Peyer's patch (tissue), 4 donors: ENCODE measurements at regions not wholly inside any gene's neighbourhood (a gene's known extent, or its start where the extent isn't known, plus 50 kb on each side); places are given as distances from the start of the nearest gene placed in this dataset.

Source experiments
- DNase-seq, 3 donors: peaks; one replicate each; pipeline ENCODE4 v3.0.0-alpha.2; 2017 to 2019
- H3K27ac ChIP-seq, 4 donors: fragments of 200-600 bp; sonication (generic); one replicate each; pipeline ENCODE4 v1.5.1; 2016 to 2019
- H3K27me3 ChIP-seq, 2 donors: fragments of 200-600 bp; sonication (generic); one replicate each; pipeline ENCODE4 v1.5.1; 2019
- H3K36me3 ChIP-seq, 3 donors: fragments of 200-600 bp; sonication (generic); one replicate each; pipeline ENCODE4 v1.5.1; 2016 to 2019
- H3K4me1 ChIP-seq, 4 donors: fragments of 200-600 bp; sonication (generic); one replicate each; pipeline ENCODE4 v1.5.1; 2016 to 2019
- H3K4me3 ChIP-seq, 4 donors: fragments of 200-600 bp; sonication (generic); 1 replicate in 3 of 4; 2 replicates in 1 of 4; pipeline ENCODE4 v1.5.1; 2016 to 2019; ENCODE audit warnings: mild to moderate bottlenecking in 1 of 4
- H3K9me3 ChIP-seq, 4 donors: fragments of 200-600 bp; sonication (generic); one replicate each; pipeline ENCODE4 v1.5.1; 2016 to 2019; ENCODE audit warnings: mild to moderate bottlenecking in 1 of 4
- CTCF ChIP-seq, 6 experiments: fragments of 450-650 bp in 4 of 6; fragments of 200-600 bp in 2 of 6; sonication (generic) in 1 of 6; IDR thresholded peaks; one replicate each; pipeline ENCODE4 v1.5.1; 2017 to 2019; ENCODE audit warnings: antibody characterized with exemption in 6 of 6, mild to moderate bottlenecking in 3 of 6, moderate library complexity in 1 of 6
- POLR2A ChIP-seq, 2 donors: fragments of 450-650 bp; IDR thresholded peaks; one replicate each; pipeline ENCODE4 v1.5.1; 2017; ENCODE audit warnings: antibody characterized with exemption in 2 of 2, mild to moderate bottlenecking in 2 of 2, moderate library complexity in 2 of 2

GRCh38 chr1:4868521-4868920, 214.1 kb downstream of the AJAP1 start:
- Histone ChIP-seq H3K4me1 (no peaks in the 10 kb centered on the region), H3K27me3 (no peaks in the 10 kb centered on the region), H3K36me3 (no peaks in the 10 kb centered on the region), H3K4me3 (no peak overlapping the region), H3K9me3 (no peaks in the 10 kb centered on the region), H3K27ac (no peak overlapping the region)
- TF ChIP-seq CTCF (IDR thresholded peaks at IDR 0.05) = no peak
- no peak for TF ChIP-seq POLR2A (IDR thresholded peaks at IDR 0.05)
- DNase-seq = no peak

- Histone ChIP-seq H3K4me1 (no peaks in the 10 kb centered on the region), H3K4me3 (no peak overlapping the region), H3K36me3 (no peaks in the 10 kb centered on the region), H3K27ac (no peak overlapping the region), H3K27me3 (no peaks in the 10 kb centered on the region), H3K9me3 (no peaks in the 10 kb centered on the region)
- TF ChIP-seq POLR2A (IDR thresholded peaks at IDR 0.05) (no peak), CTCF (IDR thresholded peaks at IDR 0.05) (no peak)
- DNase-seq = no peak
These were observed 202.0 kb downstream of the AJAP1 start for GRCh38 chr1:4856396-4856795.

- no peak for TF ChIP-seq POLR2A (IDR thresholded peaks at IDR 0.05)
- no peak for TF ChIP-seq CTCF (IDR thresholded peaks at IDR 0.05)
- Histone ChIP-seq H3K27me3 (no peaks in the 10 kb centered on the region), H3K4me3 (no peak overlapping the region), H3K27ac (no peak overlapping the region), H3K4me1 (no peaks in the 10 kb centered on the region), H3K9me3 (no peaks in the 10 kb centered on the region), H3K36me3 (no peaks in the 10 kb centered on the region)
- no peak for DNase-seq
These were observed 200.0 kb downstream of the AJAP1 start for GRCh38 chr1:4854367-4854766.

GRCh38 chr1:4853904-4854303, 199.5 kb downstream of the AJAP1 start:
- TF ChIP-seq CTCF (IDR thresholded peaks at IDR 0.05) (no peak), POLR2A (IDR thresholded peaks at IDR 0.05) (no peak)
- H3K27me3 ChIP-seq = no peaks in the 10 kb centered on the region
- no peak overlapping the region for H3K27ac ChIP-seq
- no peaks in the 10 kb centered on the region for H3K9me3 ChIP-seq
- no peaks in the 10 kb centered on the region for H3K4me1 ChIP-seq
- no peaks in the 10 kb centered on the region for H3K36me3 ChIP-seq
- no peak for DNase-seq
- H3K4me3 ChIP-seq = no peak overlapping the region

GRCh38 chr1:4851385-4852065, 197.1 kb downstream of the AJAP1 start:
- Histone ChIP-seq H3K27me3 (no peaks in the 10 kb centered on the region), H3K36me3 (no peaks in the 10 kb centered on the region), H3K27ac (no peak overlapping the region), H3K9me3 (no peaks in the 10 kb centered on the region), H3K4me3 (no peak overlapping the region), H3K4me1 (no peaks in the 10 kb centered on the region)
- TF ChIP-seq CTCF (IDR thresholded peaks at IDR 0.05) (no peak), POLR2A (IDR thresholded peaks at IDR 0.05) (no peak)
- DNase-seq = no peak

GRCh38 chr1:4848431-4848830, 194.0 kb downstream of the AJAP1 start:
- Histone ChIP-seq H3K27ac (no peak overlapping the region), H3K4me3 (no peak overlapping the region), H3K27me3 (no peaks in the 10 kb centered on the region), H3K36me3 (no peaks in the 10 kb centered on the region), H3K9me3 (no peaks in the 10 kb centered on the region), H3K4me1 (no peaks in the 10 kb centered on the region)
- TF ChIP-seq POLR2A (IDR thresholded peaks at IDR 0.05) (no peak), CTCF (IDR thresholded peaks at IDR 0.05) (no peak)
- DNase-seq = no peak
